Suprapubic skin (tissue), 3 donors: ENCODE measurements at regions not wholly inside any gene's neighbourhood (a gene's known extent, or its start where the extent isn't known, plus 50 kb on each side); places are given as distances from the start of the nearest gene placed in this dataset.

Experiments used
- CTCF ChIP-seq, 2 donors: fragments of 200-600 bp in 1 of 2; fragments of 450-650 bp in 1 of 2; sonication (generic) in 1 of 2; IDR thresholded peaks; one replicate each; pipeline ENCODE4 v1.5.1; 2016 to 2019; ENCODE audit warnings: antibody characterized with exemption in 2 of 2, mild to moderate bottlenecking in 1 of 2, moderate library complexity in 1 of 2
- POLR2AphosphoS5 ChIP-seq, 3 donors: sonication (generic); formaldehyde crosslinking; IDR thresholded peaks; one replicate each; pipeline ENCODE4 v1.6.1; 2017; ENCODE audit warnings: antibody characterized with exemption in 3 of 3

- TF ChIP-seq CTCF (IDR thresholded peaks at IDR 0.05) = no peak
- no peak for TF ChIP-seq POLR2AphosphoS5 (IDR thresholded peaks at IDR 0.05)
These were observed 155.3 kb upstream of the MBNL1 start for GRCh38 chr3:152113413-152113812.
